COR-L47 (cell line): ENCODE measurements at regions not wholly inside any gene's neighbourhood (a gene's known extent, or its start where the extent isn't known, plus 50 kb on each side); places are given as distances from the start of the nearest gene placed in this dataset.
"Not testable (repeated sequence)": the region's sequence is repeated elsewhere in the genome, so short reads cannot be mapped to it uniquely, and the experiment has no call there.

Source experiments
- DNase-seq: peaks from one replicate; lab custom pipeline; 2025; lab: John Stamatoyannopoulos, UW

- DNase-seq = peak; percentile 91
Measured at GRCh38 chr13:86051134-86052103, 252.2 kb upstream of the SLITRK6 start.

- DNase-seq = no peak
Measured at GRCh38 chr13:86038490-86038889, 239.3 kb upstream of the SLITRK6 start.

DNA sequence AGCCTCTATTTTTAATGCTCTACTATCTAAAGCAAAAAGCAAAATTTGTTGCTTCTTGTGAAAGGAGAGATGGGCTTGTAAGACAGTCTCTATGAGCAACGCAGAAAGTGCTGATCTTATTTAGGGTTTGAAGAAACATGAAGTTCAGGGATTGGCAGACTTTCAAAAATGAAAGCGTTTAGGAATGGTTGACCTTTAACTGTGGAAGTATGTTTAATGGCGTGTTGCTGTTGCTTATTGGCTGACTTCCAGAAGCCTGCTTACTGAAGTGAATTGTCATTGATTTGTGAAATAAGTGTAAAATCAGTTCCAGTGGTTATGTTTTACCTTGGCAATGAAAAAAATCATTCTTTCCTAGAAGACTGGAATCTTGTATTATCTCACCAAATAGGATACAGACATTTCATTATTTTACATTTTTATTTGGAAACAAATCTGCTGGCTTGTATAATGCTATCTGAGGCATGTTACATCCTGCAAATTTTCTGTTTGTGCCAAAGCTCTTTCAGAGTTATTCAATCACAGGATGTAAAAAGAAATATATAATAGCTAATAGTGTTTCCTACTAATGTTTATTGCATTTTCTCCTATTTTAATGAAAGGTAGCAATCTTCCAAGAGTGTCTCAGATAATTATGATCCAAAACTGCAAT, 221.3 kb upstream of the SLITRK6 start:
- DNase-seq = peak; percentile 82

- no peak for DNase-seq
Measured at GRCh38 chr13:86006317-86006716, 207.1 kb upstream of the SLITRK6 start.

- DNase-seq = peak; percentile 75
Measured at GRCh38 chr13:86003029-86003428, 203.8 kb upstream of the SLITRK6 start.

DNA sequence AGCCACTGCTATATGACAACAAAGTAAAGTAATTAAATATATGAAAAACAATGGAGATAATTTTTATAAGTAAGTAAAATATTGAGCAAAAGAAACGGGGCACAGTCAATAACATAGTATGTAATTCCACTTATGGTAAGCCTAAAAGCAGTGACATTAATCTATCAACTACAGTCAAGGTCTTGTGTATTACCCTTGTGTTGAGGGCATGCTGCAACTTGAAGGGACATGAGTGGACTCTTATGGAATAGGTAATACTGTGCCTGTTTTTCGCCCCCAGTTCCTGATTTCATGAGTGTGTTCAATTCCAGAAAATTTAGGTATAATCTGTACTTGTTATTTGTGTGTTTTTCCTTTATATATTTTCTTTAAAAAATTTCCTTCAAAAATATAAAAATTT, 201.3 kb upstream of the SLITRK6 start:
- DNase-seq = no peak

- DNase-seq = no peak
Measured at GRCh38 chr13:85997587-85997986, 198.4 kb upstream of the SLITRK6 start.

DNA sequence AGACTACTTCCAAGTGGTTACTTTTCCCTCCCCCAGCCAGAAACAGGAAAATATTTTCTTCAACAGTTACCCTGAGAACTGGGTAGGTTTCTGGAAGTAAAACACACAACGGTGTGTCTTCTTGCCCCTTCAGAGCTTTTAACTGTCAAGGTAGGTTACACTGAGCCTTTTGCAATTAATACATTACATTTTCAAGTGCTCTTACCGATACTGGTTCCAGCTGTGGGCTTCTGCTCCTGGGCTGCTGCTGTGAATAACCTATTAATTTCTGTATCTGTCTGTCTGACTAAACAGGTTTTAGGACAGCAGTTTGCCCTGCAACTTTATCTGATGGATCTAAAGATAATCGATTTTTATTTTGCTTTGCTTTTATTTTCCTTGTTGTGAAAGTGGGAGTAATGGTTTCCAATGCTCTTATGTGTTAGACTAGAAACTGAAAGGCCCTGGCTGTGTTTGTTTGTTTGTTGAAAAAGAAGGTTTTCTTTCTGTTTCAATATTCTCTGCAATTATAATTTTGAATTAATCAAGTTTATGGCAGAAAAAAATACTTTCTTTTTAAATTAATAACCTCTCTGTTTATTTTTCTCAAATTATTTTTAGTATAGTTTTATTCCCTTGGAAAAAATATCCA, 196.7 kb upstream of the SLITRK6 start:
- DNase-seq = no peak

GRCh38 chr13:85993567-85993966, 194.3 kb upstream of the SLITRK6 start:
- no peak for DNase-seq

DNA sequence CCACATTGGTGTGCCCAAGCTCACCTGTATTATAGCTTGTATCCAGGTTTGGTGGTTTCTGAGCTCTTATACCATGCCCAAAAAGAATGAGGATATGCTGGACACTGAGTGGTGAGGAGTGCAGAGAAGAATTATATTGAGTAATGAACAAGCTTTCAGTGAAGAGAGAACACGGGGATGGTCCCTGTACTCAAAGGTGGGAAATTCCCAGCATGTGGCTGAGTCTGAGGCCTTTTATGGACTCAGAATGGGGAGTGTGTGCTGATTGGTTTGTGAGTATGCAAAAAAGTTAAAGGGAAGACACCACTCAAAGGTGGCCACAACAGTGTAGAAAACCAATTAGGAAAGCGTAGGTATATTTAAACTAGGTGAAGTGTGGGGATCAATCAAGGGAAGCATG, 191.2 kb upstream of the SLITRK6 start:
- DNase-seq = no peak

DNA sequence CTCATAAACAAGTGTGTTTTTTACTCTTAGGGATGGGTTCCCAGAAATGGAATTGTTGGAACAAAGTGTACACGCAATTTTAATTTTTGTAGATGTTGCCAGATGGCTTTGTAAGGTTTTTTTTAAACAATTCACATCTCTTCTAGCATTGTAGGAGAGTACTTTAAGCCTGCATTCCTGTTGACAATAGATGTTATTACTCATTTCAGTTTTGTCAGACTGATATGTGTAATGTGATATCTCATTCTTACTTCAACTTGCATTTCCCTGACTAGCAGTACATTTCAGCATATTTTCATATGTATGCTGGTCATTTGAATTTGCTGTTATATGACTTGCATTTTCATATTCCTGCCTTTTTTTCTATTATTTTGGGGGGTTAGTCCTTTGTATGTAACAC, 186.6 kb upstream of the SLITRK6 start:
- DNase-seq = no peak

- DNase-seq = no peak
Measured at GRCh38 chr13:85982102-85982501, 182.9 kb upstream of the SLITRK6 start.

DNA sequence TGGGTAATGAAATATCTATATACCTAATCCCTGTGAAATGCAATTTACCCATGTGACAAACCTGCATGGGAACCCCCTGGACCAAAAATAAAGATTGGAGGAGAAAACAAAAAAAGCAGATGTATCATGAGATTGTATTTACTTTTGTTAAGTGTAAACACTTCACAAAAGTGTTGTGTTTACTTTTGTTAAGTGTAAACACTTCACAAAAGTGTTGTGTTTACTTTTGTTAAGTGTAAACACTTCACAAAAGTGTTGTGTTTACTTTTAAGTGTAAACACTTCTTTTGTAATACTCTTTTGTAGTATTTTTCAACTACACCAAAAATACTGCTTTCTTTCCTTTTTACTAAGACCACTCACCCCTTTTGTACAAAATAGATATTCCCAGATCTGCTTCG, 181.2 kb upstream of the SLITRK6 start:
- not testable (repeated sequence) for DNase-seq

GRCh38 chr13:85976242-85976641, 177.0 kb upstream of the SLITRK6 start:
- DNase-seq = no peak

DNA sequence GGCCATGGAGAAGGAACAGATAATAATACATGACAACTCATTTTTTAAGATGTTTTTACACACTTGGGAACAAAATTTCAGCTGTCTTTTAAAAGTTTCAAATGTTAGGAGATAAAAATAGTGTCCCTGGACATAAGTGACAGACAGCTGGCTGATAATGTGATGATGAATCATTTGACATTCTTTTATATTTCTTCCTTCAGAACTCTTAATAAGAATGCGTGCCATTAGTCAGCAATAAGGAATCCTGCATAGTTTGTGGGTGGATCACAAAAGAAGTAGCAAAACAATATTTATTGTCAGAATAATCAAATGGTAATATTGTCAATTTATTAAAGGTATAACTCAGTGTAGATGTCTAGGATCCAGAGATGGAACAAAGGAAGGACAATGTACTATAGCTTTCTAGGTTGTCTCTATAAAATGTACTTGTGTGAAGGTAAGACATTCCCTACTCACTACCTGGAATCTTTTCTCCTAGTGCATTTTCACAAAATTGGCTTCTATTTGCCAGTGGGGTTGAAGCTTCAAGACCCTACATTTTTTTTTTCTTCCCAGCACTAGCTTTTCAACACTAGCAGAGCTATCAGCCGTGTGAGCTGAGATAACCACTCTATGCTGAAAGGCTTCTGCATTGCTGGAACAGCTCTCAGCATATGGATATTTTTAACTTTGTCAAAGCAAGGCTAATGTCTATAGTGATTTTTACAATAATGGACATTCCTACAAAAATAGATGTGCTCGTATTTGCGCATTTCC, 175.6 kb upstream of the SLITRK6 start:
- DNase-seq = no peak

- peak; percentile 19 for DNase-seq
Measured at GRCh38 chr13:85970727-85971126, 171.5 kb upstream of the SLITRK6 start.

- DNase-seq = no peak
Measured at GRCh38 chr13:85969331-85969730, 170.1 kb upstream of the SLITRK6 start.

- no peak for DNase-seq
Measured at GRCh38 chr13:85935868-85936467, 136.7 kb upstream of the SLITRK6 start.

DNA sequence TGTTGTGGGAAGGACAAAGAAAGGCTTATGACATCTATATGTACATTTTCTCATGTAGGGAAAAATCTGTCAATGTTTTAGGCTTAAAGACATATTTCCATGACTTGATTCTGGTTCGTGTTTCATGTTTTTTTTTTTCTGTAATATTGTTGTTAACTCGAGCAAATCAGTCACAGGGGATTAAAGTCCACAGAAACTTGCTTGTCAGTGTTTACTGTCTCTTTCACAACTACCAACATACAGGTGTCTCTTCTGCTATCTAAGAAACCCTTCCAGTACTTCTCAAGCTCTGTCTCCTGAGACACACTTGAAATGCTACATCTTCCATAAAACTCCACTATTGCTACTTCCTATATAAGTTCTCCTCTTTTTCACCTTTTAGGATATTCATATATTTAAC, 130.9 kb upstream of the SLITRK6 start:
- DNase-seq = no peak

- no peak for DNase-seq
Measured at GRCh38 chr13:85910962-85911361, 111.7 kb upstream of the SLITRK6 start.

GRCh38 chr13:85900521-85900920, 101.3 kb upstream of the SLITRK6 start:
- no peak for DNase-seq
